HL-60 (cell line): ENCODE measurements at regions not wholly inside any gene's neighbourhood (a gene's known extent, or its start where the extent isn't known, plus 50 kb on each side); places are given as distances from the start of the nearest gene placed in this dataset.

ENCODE experiments used
- CTCF ChIP-seq: IDR thresholded peaks from one replicate; pipeline ENCODE4 v1.5.1; 2011; ENCODE audit warnings: low read length, control low read depth, inconsistent platforms; ENCODE audit not compliant: insufficient read depth
- GABPA ChIP-seq: IDR thresholded peaks from 2 replicates; pipeline ENCODE4 v1.6.1; 2012; ENCODE audit warnings: low read depth
- POLR2AphosphoS5 ChIP-seq: IDR thresholded peaks from 2 replicates; pipeline ENCODE4 v1.6.1; 2012; ENCODE audit warnings: low read depth
- SPI1 ChIP-seq: IDR thresholded peaks from 2 replicates; pipeline ENCODE4 v1.6.1; 2012; ENCODE audit warnings: low read depth, mild to moderate bottlenecking, borderline replicate concordance
- TF ChIP-seq, protein P1 (sequence below): IDR thresholded peaks from 2 replicates; pipeline ENCODE4 v1.6.1; 2012; ENCODE audit warnings: low read depth; ENCODE audit not compliant: insufficient replicate concordance

GRCh38 chr4:148857239-148857972, 415.2 kb upstream of the NR3C2 start:
- TF ChIP-seq CTCF (no peak), GABPA (no peak), POLR2AphosphoS5 (no peak), SPI1 (no peak)
- TF ChIP-seq, protein P1, sequence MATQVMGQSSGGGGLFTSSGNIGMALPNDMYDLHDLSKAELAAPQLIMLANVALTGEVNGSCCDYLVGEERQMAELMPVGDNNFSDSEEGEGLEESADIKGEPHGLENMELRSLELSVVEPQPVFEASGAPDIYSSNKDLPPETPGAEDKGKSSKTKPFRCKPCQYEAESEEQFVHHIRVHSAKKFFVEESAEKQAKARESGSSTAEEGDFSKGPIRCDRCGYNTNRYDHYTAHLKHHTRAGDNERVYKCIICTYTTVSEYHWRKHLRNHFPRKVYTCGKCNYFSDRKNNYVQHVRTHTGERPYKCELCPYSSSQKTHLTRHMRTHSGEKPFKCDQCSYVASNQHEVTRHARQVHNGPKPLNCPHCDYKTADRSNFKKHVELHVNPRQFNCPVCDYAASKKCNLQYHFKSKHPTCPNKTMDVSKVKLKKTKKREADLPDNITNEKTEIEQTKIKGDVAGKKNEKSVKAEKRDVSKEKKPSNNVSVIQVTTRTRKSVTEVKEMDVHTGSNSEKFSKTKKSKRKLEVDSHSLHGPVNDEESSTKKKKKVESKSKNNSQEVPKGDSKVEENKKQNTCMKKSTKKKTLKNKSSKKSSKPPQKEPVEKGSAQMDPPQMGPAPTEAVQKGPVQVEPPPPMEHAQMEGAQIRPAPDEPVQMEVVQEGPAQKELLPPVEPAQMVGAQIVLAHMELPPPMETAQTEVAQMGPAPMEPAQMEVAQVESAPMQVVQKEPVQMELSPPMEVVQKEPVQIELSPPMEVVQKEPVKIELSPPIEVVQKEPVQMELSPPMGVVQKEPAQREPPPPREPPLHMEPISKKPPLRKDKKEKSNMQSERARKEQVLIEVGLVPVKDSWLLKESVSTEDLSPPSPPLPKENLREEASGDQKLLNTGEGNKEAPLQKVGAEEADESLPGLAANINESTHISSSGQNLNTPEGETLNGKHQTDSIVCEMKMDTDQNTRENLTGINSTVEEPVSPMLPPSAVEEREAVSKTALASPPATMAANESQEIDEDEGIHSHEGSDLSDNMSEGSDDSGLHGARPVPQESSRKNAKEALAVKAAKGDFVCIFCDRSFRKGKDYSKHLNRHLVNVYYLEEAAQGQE: no peak
